DMS114 treated with DMSO at 0.1 percent for 48 hours (cell line): ENCODE measurements at regions not wholly inside any gene's neighbourhood (a gene's known extent, or its start where the extent isn't known, plus 50 kb on each side); places are given as distances from the start of the nearest gene placed in this dataset.
"Not testable (repeated sequence)": the region's sequence is repeated elsewhere in the genome, so short reads cannot be mapped to it uniquely, and the experiment has no call there.

ENCODE experiments used
- DNase-seq: peaks from one replicate; lab custom pipeline; 2025; ENCODE audit not compliant: unreplicated experiment; lab: John Stamatoyannopoulos, UW

GRCh38 chr5:156019571-156020180 is 307.3 kb upstream of the SGCD start:
- DNase-seq: no peak

GRCh38 chr5:156020647-156021046 is 306.3 kb upstream of the SGCD start:
- DNase-seq: no peak

GRCh38 chr5:156021866-156022265 is 305.1 kb upstream of the SGCD start:
- DNase-seq: no peak

- DNase-seq: no peak
These were observed 301.3 kb upstream of the SGCD start for GRCh38 chr5:156025656-156026055.

GRCh38 chr5:156031181-156031580 is 295.8 kb upstream of the SGCD start:
- DNase-seq: no peak

- DNase-seq: no peak
These were observed 290.3 kb upstream of the SGCD start for GRCh38 chr5:156036640-156037039.

GRCh38 chr5:156037151-156037909 is 289.6 kb upstream of the SGCD start:
- DNase-seq: no peak

DNA sequence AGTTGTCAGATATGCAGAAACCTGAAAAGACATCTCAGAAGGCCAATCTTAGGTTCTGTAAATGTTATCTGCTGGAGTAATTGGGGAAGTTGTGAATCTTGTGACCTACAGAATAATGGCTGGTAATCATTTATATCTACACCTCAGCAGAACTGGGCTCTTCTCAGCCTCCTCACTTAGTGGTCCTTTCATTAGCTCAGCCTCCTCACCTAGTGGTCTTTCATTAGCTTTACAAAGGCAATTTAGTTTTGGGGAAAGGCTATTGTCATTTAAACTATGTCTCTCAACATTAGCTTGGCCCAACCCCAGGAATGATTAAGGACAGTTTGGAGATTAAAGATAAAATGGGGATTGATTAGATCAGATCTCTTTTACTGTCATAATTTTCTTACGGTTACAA is 284.2 kb upstream of the SGCD start:
- no peak for DNase-seq

- DNase-seq: no peak
These were observed 283.6 kb upstream of the SGCD start for GRCh38 chr5:156043351-156043750.

- no peak for DNase-seq
These were observed 275.0 kb upstream of the SGCD start for GRCh38 chr5:156051972-156052371.

DNA sequence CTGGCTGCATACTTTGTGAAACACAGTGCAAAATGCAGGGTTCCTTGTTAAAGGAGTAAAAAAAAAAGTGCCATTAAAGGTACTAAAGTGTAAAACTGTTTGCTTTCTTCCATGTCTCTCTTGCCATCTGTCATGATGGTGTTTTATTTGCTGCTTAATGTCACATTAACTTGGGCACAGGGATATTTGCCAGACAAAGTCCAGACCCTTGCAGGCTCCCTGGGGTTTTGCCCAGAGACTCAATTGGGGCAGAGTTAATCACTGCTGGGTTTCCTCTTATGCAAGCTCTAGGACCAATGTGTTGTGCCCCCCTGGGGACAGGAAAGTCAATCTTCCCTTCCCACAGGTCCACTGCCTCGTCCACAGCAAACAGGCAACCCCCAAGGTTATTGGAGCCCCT is 274.3 kb upstream of the SGCD start:
- DNase-seq: no peak

DNA sequence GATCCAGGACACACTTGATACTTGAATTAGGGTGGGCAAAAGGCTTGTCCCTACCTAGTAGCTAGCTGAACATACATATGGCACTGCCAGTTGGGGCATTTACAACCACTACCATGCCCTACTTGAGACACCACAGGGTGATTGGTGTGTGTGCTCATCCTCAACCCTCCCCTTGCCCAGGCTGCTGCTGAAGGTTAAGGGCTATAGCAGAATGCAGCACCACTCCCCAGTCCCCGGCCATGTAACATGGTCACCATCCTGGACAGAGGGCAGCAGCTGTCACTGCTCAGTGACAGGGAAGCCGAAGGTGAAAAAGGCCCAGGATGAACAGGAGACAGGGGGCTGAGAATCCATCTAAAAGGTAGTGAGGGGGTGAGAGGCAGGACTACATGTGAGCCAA is 273.9 kb upstream of the SGCD start:
- DNase-seq: no peak

- no peak for DNase-seq
These were observed 250.1 kb upstream of the SGCD start for GRCh38 chr5:156076912-156077311.

- DNase-seq: no peak
These were observed 239.3 kb upstream of the SGCD start for GRCh38 chr5:156087577-156088110.

- not testable (repeated sequence) for DNase-seq
These were observed 236.7 kb upstream of the SGCD start for GRCh38 chr5:156089955-156090940.

- no peak for DNase-seq
These were observed 233.9 kb upstream of the SGCD start for GRCh38 chr5:156093024-156093423.

DNA sequence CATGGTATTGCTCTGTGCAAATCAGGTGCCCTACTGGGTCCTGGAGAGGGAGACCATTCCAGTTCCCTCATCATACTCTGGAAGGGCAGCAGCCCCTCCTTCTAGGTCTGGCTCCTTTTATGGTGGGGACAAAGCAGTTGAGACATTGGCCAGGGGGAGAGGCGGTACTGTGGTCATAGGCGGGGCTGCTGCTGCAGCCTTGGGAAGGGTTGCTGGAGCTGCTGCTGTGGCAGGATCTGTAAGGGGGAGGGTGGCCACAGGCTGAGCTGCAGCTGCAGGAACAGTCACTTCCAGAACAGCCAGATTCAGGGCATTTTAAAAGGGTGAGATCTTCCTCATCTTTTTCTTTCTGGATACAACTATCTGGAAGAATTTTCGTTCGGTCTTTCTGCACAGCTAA is 233.0 kb upstream of the SGCD start:
- DNase-seq: no peak

- no peak for DNase-seq
These were observed 231.2 kb upstream of the SGCD start for GRCh38 chr5:156095709-156096241.

DNA sequence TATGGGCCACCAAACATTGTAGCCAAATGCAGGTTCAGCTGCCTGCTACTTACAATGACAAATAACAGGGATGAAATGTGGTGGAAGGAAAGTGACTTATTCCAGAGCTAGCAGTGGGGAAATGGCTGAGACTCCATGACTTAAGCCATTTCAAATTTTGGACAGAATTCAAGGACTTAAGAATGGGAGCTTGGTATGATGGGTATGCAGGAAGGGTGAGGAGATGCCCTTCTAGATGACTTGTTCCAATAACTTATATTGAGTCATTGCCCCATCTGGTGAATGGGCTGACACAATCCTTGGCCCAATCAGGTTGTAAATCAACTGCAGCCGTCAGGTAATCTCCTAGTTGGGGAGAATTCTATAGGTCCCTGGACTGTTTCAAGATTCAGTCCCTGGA is 230.7 kb upstream of the SGCD start:
- DNase-seq: no peak

DNA sequence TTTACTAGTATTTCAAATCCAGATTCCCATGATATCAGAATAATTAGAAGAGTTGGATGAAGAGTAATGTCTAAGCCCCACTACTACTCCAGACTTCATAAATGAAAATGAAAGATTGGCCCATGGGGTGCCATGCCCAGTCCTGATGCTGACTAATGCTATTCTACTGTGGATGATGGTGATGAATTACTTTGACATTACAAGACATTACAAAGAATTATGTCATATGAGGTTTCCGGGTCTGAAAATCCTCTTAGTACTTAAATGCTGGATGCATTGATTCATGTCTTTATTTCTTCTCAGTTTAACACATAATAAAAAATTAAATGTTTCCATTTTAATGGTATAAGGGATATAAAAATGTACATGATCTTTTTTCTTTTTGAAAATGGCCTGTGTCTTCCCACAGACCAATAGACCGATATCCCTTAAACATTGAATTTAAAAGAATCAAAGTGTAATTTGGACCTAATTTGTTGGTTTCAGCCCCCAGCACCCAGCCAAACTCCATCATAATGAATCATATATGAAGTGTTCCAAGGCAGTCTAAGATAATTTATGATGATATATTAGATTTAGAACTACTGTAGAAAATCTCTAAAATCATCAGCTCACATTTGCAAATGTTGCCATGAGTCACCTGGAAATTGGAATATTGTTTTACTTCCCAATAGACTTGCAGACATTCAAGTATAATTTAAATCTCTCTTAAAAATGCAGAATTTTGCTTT is 223.6 kb upstream of the SGCD start:
- no peak for DNase-seq
